B cell (primary cell): ENCODE measurements at regions not wholly inside any gene's neighbourhood (a gene's known extent, or its start where the extent isn't known, plus 50 kb on each side); places are given as distances from the start of the nearest gene placed in this dataset.
A peak's percentile ranks its signal among the peaks of the same experiment; 100 is the strongest.

ENCODE experiments used
- ATAC-seq: fragments of 200-7000 bp; cut with Tn5 transposase; one replicate; pipeline ENCODE4 v1.10.0; 2021; ENCODE audit warnings: low read depth, mild to moderate bottlenecking, moderate number of reproducible peaks, moderate library complexity
- CTCF ChIA-PET: fragments of 350-600 bp; sonication (Branson Sonifier 250); formaldehyde crosslinking; loops from one replicate; lab custom pipeline; 2021; ENCODE audit warnings: antibody characterized with exemption, inconsistent platforms; lab: Charles Lee
- POLR2A ChIA-PET: fragments of 350-600 bp; sonication (Branson Sonifier 250); formaldehyde crosslinking; loops from one replicate; lab custom pipeline; 2021; ENCODE audit warnings: antibody characterized with exemption; lab: Charles Lee
- DNase-seq: peaks from one replicate; pipeline ENCODE4 v3.0.0; 2013
- H2AFZ ChIP-seq: 2 replicates; pipeline ENCODE4 v1.6.1; 2012; ENCODE audit warnings: mild to moderate bottlenecking, low read depth, low read length; ENCODE audit not compliant: insufficient read depth, poor library complexity, severe bottlenecking
- H3K27ac ChIP-seq, 2 donors: 1 replicate in 1 of 2; 2 replicates in 1 of 2; pipeline ENCODE4 v1.5.1; 2012 to 2013; ENCODE audit warnings: low read length in 2 of 2, mild to moderate bottlenecking in 2 of 2, moderate library complexity in 1 of 2
- H3K27me3 ChIP-seq, 4 experiments: fragments of 200-600 bp in 1 of 4; sonication (generic) in 1 of 4; replicated peaks in 1 of 4; 1 replicate in 2 of 4; 2 replicates in 2 of 4; pipeline versions ENCODE4 v1.6.1 to v1.7.0; 2013 to 2016; ENCODE audit warnings: low read length in 3 of 4, mild to moderate bottlenecking in 2 of 4, mixed read lengths in 1 of 4, moderate library complexity in 1 of 4; ENCODE audit not compliant: insufficient read depth in 4 of 4, control insufficient read depth in 3 of 4; ENCODE audit errors: control extremely low read depth in 1 of 4
- H3K36me3 ChIP-seq, 2 experiments: replicated peaks in 1 of 2; 1 replicate in 1 of 2; 2 replicates in 1 of 2; pipeline versions ENCODE4 v1.6.1 to v1.7.1; 2013; ENCODE audit warnings: low read length in 1 of 2; ENCODE audit not compliant: insufficient read depth in 2 of 2, control insufficient read depth in 1 of 2; ENCODE audit errors: control extremely low read depth in 1 of 2, extremely low read depth in 1 of 2
- H3K4me1 ChIP-seq, 2 donors: fragments of 200-600 bp in 1 of 2; sonication (generic) in 1 of 2; 1 replicate in 1 of 2; 2 replicates in 1 of 2; pipeline versions ENCODE4 v1.5.1 to v1.6.1; 2013 to 2017; ENCODE audit warnings: low read length in 2 of 2; ENCODE audit not compliant: control insufficient read depth in 2 of 2, insufficient read depth in 2 of 2
- H3K4me2 ChIP-seq: replicated peaks from 2 replicates; pipeline ENCODE3; 2012; ENCODE audit warnings: mild to moderate bottlenecking, low read depth, low read length; ENCODE audit not compliant: poor library complexity, severe bottlenecking
- H3K4me3 ChIP-seq, 5 experiments: fragments of 200-600 bp in 1 of 5; sonication (generic) in 1 of 5; 1 replicate in 3 of 5; 2 replicates in 2 of 5; pipeline versions ENCODE4 v1.5.1 to v1.7.0; 2011 to 2016; ENCODE audit warnings: low read length in 4 of 5, mild to moderate bottlenecking in 4 of 5, low read depth in 2 of 5, control low read depth in 1 of 5, moderate library complexity in 1 of 5; ENCODE audit not compliant: insufficient read depth in 1 of 5; ENCODE audit errors: control extremely low read depth in 1 of 5, extremely low read depth in 1 of 5
- H3K79me2 ChIP-seq: fragments of 200-600 bp; sonication (generic); one replicate; pipeline ENCODE4 v1.6.0; 2016; ENCODE audit warnings: low read length; ENCODE audit not compliant: control insufficient read depth, insufficient read depth
- H3K9ac ChIP-seq: fragments of 200-600 bp; sonication (generic); 2 replicates; pipeline ENCODE4 v1.6.1; 2017; ENCODE audit warnings: mild to moderate bottlenecking, low read length, moderate library complexity
- H3K9me3 ChIP-seq, 3 donors: one replicate each; pipeline versions ENCODE4 v1.6.1 to v1.7.1; 2013; ENCODE audit warnings: low read length in 2 of 3; ENCODE audit not compliant: control insufficient read depth in 2 of 3, insufficient read depth in 1 of 3; ENCODE audit errors: control extremely low read depth in 1 of 3
- H4K20me1 ChIP-seq: 2 replicates; pipeline ENCODE4 v1.6.0; 2012; ENCODE audit warnings: mild to moderate bottlenecking, low read length; ENCODE audit not compliant: insufficient read depth, control insufficient read depth, poor library complexity, severe bottlenecking
- H3K27ac Mint-ChIP-seq: one replicate; pipeline ENCODE4 v1.8.0; 2021; ENCODE audit warnings: mixed read lengths
- H3K27me3 Mint-ChIP-seq: one replicate; pipeline ENCODE4 v1.8.0; 2021; ENCODE audit warnings: mixed read lengths
- H3K4me1 Mint-ChIP-seq: one replicate; pipeline ENCODE4 v1.8.0; 2021; ENCODE audit warnings: mixed read lengths
- H3K4me3 Mint-ChIP-seq: one replicate; pipeline ENCODE4 v1.8.0; 2021; ENCODE audit warnings: mixed read lengths
- H3K9me3 Mint-ChIP-seq: one replicate; pipeline ENCODE4 v1.8.0; 2022; ENCODE audit warnings: mixed read lengths; ENCODE audit not compliant: insufficient read depth
- EZH2 ChIP-seq: IDR thresholded peaks from 2 replicates; pipeline ENCODE4 v1.6.1; 2012; ENCODE audit warnings: borderline replicate concordance, low read depth, mild to moderate bottlenecking, moderate library complexity, low read length; ENCODE audit not compliant: insufficient read depth, poor library complexity, severe bottlenecking
- WGBS: methylation state at CpG from one replicate; pipeline ENCODE4 v1.1.5; 2013; ENCODE audit warnings: missing lambda C conversion rate; ENCODE audit not compliant: insufficient coverage; 5-methylcytosine and 5-hydroxymethylcytosine counted together
- intact Hi-C: fragments of 100-400 bp; cut with micrococcal nuclease; formaldehyde crosslinking; loops from one replicate; pipeline ENCODE4 v1.10.0; 2022
- TF ChIP-seq, protein P1 (sequence below): fragments of 200-600 bp; IDR thresholded peaks from one replicate; pipeline ENCODE4 v1.8.0; 2022; ENCODE audit warnings: antibody characterized with exemption, mild to moderate bottlenecking

GRCh38 chr12:132430838-132431774 lies 58.8 kb upstream of the FBRSL1 start:
- no peak for ATAC-seq

More at GRCh38 chr12:132430838-132431774, 58.8 kb upstream of the FBRSL1 start:
- Histone ChIP-seq H3K79me2 (no peaks in the 10 kb centered on the region), H2AFZ (no peak overlapping the region), H3K36me3 (no peaks in the 10 kb centered on the region), H3K9me3 (peaks cover 0 to 11% (median 1%) of the 10 kb centered on the region in 3 donors), H3K9ac (no peak overlapping the region), H3K27ac (no peak overlapping the region), H3K4me3 (no peak overlapping the region), H3K4me1 (peaks cover 60 to 70% of the 10 kb centered on the region in 2 donors), H3K4me2 (peak overlapping the region; percentile 82), H4K20me1 (no peaks in the 10 kb centered on the region), H3K27me3 (peaks cover 0 to 2% (median 0%) of the 10 kb centered on the region in 4 experiments)
- intact Hi-C loops = loop anchor here (1.0 to 5.0 kb wide), 4 partner anchors 8 to 58 kb away; no protein-coding TSS in a partner anchor
- DNase-seq = no peak
- H3K4me3 Mint-ChIP-seq = peak overlapping the region; percentile 26
- H3K27me3 Mint-ChIP-seq = no peaks in the 10 kb centered on the region
- ChIA-PET CTCF (interaction anchor here (0.7 to 5.9 kb wide), 17 partner anchors 9 to 277 kb away, joined by 3 to 66 read pairs (median 4); no protein-coding TSS in a partner anchor), POLR2A (interaction anchor here (0.5 to 1.3 kb wide), 5 partner anchors 9 to 130 kb away, joined by 3 to 7 read pairs (median 3); no protein-coding TSS in a partner anchor)
- peaks cover 64% of the 10 kb centered on the region for H3K4me1 Mint-ChIP-seq
- TF ChIP-seq, protein P1, sequence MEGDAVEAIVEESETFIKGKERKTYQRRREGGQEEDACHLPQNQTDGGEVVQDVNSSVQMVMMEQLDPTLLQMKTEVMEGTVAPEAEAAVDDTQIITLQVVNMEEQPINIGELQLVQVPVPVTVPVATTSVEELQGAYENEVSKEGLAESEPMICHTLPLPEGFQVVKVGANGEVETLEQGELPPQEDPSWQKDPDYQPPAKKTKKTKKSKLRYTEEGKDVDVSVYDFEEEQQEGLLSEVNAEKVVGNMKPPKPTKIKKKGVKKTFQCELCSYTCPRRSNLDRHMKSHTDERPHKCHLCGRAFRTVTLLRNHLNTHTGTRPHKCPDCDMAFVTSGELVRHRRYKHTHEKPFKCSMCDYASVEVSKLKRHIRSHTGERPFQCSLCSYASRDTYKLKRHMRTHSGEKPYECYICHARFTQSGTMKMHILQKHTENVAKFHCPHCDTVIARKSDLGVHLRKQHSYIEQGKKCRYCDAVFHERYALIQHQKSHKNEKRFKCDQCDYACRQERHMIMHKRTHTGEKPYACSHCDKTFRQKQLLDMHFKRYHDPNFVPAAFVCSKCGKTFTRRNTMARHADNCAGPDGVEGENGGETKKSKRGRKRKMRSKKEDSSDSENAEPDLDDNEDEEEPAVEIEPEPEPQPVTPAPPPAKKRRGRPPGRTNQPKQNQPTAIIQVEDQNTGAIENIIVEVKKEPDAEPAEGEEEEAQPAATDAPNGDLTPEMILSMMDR = no peak
- no peak for TF ChIP-seq EZH2
- WGBS = 81% methylated on average over 36 of the region's 39 CpGs
- H3K9me3 Mint-ChIP-seq = no peaks in the 10 kb centered on the region
- peak overlapping the region; percentile 53 for H3K27ac Mint-ChIP-seq
